ENCODE measurements at regions not wholly inside any gene's neighbourhood (a gene's known extent, or its start where the extent isn't known, plus 50 kb on each side); places are given as distances from the start of the nearest gene placed in this dataset.

GRCh38 chr1:238783633-238784032 is 602.7 kb upstream of the CHRM3 start:
- TF ChIP-seq CTCF (IDR thresholded peaks at IDR 0.05; ENCODE audit: insufficient read depth, low read length, poor library complexity, severe bottlenecking) (no peak), EZH2phosphoT487 (conservative IDR thresholded peaks at IDR 0.05; ENCODE audit: low read length) (no peak)
